GM23338 (cell line): ENCODE measurements at regions not wholly inside any gene's neighbourhood (a gene's known extent, or its start where the extent isn't known, plus 50 kb on each side); places are given as distances from the start of the nearest gene placed in this dataset.
"Not testable (repeated sequence)": the region's sequence is repeated elsewhere in the genome, so short reads cannot be mapped to it uniquely, and the experiment has no call there.

Experiments
- CREB1 ChIP-seq: fragments of 250-450 bp; sonication (Bioruptor Pico); IDR thresholded peaks from 2 replicates; pipeline ENCODE4 v1.5.0; 2020; ENCODE audit warnings: low read depth, mild to moderate bottlenecking, moderate library complexity
- CTCF ChIP-seq, 2 experiments: fragments of 200-600 bp in 1 of 2; sonication (generic) in 1 of 2; conservative IDR thresholded peaks; 2 replicates each; pipeline versions ENCODE4 v1.5.1 to v1.6.1; 2016 to 2017; ENCODE audit warnings: antibody characterized with exemption in 2 of 2, low read depth in 2 of 2, mild to moderate bottlenecking in 2 of 2, moderate library complexity in 1 of 2
- ETS1 ChIP-seq: IDR thresholded peaks from 2 replicates; pipeline ENCODE4 v1.6.1; 2016; ENCODE audit warnings: antibody characterized with exemption
- EZH2 ChIP-seq: fragments of 200-600 bp; sonication (generic); IDR thresholded peaks from one replicate; pipeline ENCODE4 v1.8.0; 2017; ENCODE audit warnings: antibody characterized with exemption, mild to moderate bottlenecking, low read depth; ENCODE audit not compliant: unreplicated experiment
- EZH2phosphoT487 ChIP-seq: fragments of 200-600 bp; sonication (generic); IDR thresholded peaks from one replicate; pipeline ENCODE4 v1.8.1; 2018; ENCODE audit warnings: antibody characterized with exemption; ENCODE audit not compliant: unreplicated experiment
- NANOG ChIP-seq: IDR thresholded peaks from 2 replicates; pipeline ENCODE4 v1.6.1; 2016; ENCODE audit warnings: antibody characterized with exemption, borderline replicate concordance
- POLR2AphosphoS5 ChIP-seq: IDR thresholded peaks from 2 replicates; pipeline ENCODE4 v1.6.1; 2016; ENCODE audit warnings: antibody characterized with exemption, low read depth
- REST ChIP-seq: IDR thresholded peaks from one replicate; pipeline ENCODE4 v1.6.1; 2018; ENCODE audit warnings: antibody characterized with exemption; ENCODE audit not compliant: unreplicated experiment

GRCh38 chr3:154834831-154835230, 245.3 kb upstream of the MME start:
- TF ChIP-seq CTCF (conservative IDR thresholded peaks at IDR 0.05; ENCODE audit: low read depth in 2 of 2); POLR2AphosphoS5; EZH2; EZH2phosphoT487; ETS1; REST; NANOG; CREB1: not testable (repeated sequence)
